ENCODE measurements at regions not wholly inside any gene's neighbourhood (a gene's known extent, or its start where the extent isn't known, plus 50 kb on each side); places are given as distances from the start of the nearest gene placed in this dataset.

DNA sequence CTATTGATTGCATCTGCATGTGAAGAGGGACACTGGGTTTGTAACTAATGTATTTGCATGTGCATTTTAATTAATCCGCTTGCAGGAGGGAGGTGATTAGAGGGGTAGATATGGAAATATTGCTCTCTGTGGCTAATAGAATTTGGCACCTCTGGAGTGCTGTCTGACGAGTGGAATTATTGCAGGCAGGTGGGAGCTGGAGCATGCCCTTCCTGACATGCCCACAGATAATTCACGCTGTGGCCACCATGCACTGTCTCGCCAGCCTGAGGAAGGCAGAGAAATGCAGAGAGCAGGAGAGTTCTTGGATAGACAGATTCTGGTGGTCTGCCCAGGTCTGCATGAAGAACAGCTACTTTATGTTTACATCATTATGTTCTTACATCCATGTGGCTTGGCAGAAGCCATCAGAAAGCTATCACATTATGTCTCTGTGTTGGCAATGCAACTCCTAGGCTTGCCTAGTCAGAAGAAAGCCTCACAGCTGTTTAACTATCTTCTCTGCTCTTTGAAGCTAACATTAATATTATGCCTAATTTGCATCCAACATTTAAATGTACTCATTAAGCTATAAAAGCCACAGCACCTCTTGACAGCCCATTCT, 89.4 kb upstream of the DRD2 start:
- no TSS peak for BruUV-seq (replicated peaks)
- H3K27ac Mint-ChIP-seq (ENCODE audit: low read depth, unreplicated experiment), result no peak overlapping the region
- H3K4me3 Mint-ChIP-seq (ENCODE audit: unreplicated experiment), result no peak overlapping the region
- ChIA-PET POLR2A (no interaction called here), CTCF (interaction anchor here (0.8 to 1.3 kb wide), 2 partner anchors 32 to 164 kb away, joined by 3 to 4 read pairs; no protein-coding TSS in a partner anchor)
- intact Hi-C loops (cut with micrococcal nuclease), result no loop called here
- TF ChIP-seq, protein P1, sequence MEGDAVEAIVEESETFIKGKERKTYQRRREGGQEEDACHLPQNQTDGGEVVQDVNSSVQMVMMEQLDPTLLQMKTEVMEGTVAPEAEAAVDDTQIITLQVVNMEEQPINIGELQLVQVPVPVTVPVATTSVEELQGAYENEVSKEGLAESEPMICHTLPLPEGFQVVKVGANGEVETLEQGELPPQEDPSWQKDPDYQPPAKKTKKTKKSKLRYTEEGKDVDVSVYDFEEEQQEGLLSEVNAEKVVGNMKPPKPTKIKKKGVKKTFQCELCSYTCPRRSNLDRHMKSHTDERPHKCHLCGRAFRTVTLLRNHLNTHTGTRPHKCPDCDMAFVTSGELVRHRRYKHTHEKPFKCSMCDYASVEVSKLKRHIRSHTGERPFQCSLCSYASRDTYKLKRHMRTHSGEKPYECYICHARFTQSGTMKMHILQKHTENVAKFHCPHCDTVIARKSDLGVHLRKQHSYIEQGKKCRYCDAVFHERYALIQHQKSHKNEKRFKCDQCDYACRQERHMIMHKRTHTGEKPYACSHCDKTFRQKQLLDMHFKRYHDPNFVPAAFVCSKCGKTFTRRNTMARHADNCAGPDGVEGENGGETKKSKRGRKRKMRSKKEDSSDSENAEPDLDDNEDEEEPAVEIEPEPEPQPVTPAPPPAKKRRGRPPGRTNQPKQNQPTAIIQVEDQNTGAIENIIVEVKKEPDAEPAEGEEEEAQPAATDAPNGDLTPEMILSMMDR (IDR thresholded peaks at IDR 0.05; ENCODE audit: unreplicated experiment), result no peak
- no peaks in the 10 kb centered on the region for H3K27me3 Mint-ChIP-seq (ENCODE audit: insufficient read depth, unreplicated experiment)
- H3K36me3 Mint-ChIP-seq (ENCODE audit: insufficient read depth, unreplicated experiment), result no peaks in the 10 kb centered on the region
- no peaks in the 10 kb centered on the region for H3K9me3 Mint-ChIP-seq (ENCODE audit: unreplicated experiment)
- no peak for DNase-seq (ENCODE audit: unreplicated experiment)
- H3K4me1 Mint-ChIP-seq (ENCODE audit: insufficient read depth, unreplicated experiment), result no peaks in the 10 kb centered on the region

DNA sequence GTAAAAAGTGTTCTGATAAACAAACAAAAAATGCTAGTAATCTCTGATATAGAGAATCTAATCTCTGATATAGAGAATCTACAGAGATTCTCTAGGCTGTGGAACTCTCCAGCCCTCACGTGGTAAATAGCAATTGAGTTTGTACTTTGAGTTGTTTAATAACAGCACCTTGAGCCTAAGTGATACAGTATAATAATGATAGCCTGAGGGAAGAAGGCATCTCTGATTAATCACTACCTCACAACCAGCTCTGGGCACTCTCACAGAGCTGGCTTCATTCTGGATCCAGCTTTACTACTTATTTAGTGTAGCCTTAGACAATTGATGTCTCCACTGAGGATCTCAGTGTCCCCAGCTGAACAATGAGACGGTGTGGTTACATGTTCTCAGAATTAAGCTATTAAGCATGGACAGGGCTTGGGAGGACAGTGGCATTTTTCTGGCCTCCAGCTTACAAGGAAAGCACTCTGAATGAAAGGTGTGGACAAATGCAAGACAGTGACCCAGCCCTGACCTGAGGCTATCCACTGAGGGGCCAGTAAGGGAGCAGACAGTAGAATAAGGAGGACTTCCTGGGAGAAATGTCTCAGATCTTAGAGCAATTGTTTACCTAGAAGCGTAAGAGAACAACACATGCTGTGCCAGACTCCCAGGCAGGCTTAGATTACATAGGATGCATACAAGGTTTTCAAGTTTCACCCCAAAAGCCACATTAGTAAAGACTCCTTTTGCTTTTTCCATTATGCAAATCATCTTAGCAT, 88.7 kb upstream of the DRD2 start:
- H3K27me3 Mint-ChIP-seq (ENCODE audit: insufficient read depth, unreplicated experiment), result no peaks in the 10 kb centered on the region
- H3K27ac Mint-ChIP-seq (ENCODE audit: low read depth, unreplicated experiment), result no peak overlapping the region
- no peak overlapping the region for H3K4me3 Mint-ChIP-seq (ENCODE audit: unreplicated experiment)
- TF ChIP-seq, protein P1 (IDR thresholded peaks at IDR 0.05; ENCODE audit: unreplicated experiment), result no peak
- no TSS peak for BruUV-seq (replicated peaks)
- H3K36me3 Mint-ChIP-seq (ENCODE audit: insufficient read depth, unreplicated experiment), result no peaks in the 10 kb centered on the region
- no peaks in the 10 kb centered on the region for H3K9me3 Mint-ChIP-seq (ENCODE audit: unreplicated experiment)
- DNase-seq (ENCODE audit: unreplicated experiment), result no peak
- intact Hi-C loops (cut with micrococcal nuclease), result no loop called here
- POLR2A ChIA-PET, result no interaction called here
- CTCF ChIA-PET, result interaction anchor here (0.6 to 1.3 kb wide), 2 partner anchors 71 to 164 kb away, joined by 3 to 4 read pairs; no protein-coding TSS in a partner anchor
- no peaks in the 10 kb centered on the region for H3K4me1 Mint-ChIP-seq (ENCODE audit: insufficient read depth, unreplicated experiment)

DNA sequence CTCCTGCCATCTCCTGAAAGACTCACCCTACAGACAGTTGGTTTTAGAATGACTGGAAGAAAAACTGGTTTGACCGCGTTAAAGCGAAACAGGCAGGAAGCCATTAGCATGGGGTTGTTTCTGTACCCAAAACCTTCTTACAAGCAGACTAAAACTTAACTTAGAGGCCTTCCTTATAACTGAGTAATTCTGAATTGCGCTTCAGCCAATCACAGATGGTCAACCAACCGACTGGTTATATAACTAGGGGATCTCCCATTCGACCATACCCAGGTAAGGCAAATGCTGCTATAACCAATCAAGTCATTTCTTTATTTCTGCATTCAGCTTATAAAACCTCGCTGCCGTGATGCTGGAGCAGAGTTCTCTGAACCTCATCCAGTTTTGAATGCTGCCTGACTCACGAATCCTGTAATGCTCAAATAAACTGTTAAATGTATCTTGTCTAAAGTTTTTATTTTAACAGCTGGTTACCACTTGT, 87.8 kb upstream of the DRD2 start:
- no TSS peak for BruUV-seq (replicated peaks)
- POLR2A ChIA-PET, result no interaction called here
- H3K9me3 Mint-ChIP-seq (ENCODE audit: unreplicated experiment), result no peaks in the 10 kb centered on the region
- H3K27me3 Mint-ChIP-seq (ENCODE audit: insufficient read depth, unreplicated experiment), result no peaks in the 10 kb centered on the region
- no peaks in the 10 kb centered on the region for H3K4me1 Mint-ChIP-seq (ENCODE audit: insufficient read depth, unreplicated experiment)
- no peak overlapping the region for H3K27ac Mint-ChIP-seq (ENCODE audit: low read depth, unreplicated experiment)
- TF ChIP-seq, protein P1 (IDR thresholded peaks at IDR 0.05; ENCODE audit: unreplicated experiment), result no peak
- H3K4me3 Mint-ChIP-seq (ENCODE audit: unreplicated experiment), result no peak overlapping the region
- CTCF ChIA-PET, result interaction anchor here (0.5 to 0.7 kb wide), 2 partner anchors 29 to 316 kb away, joined by 3 to 4 read pairs; no protein-coding TSS in a partner anchor
- DNase-seq (ENCODE audit: unreplicated experiment), result no peak
- intact Hi-C loops (cut with micrococcal nuclease), result no loop called here
- no peaks in the 10 kb centered on the region for H3K36me3 Mint-ChIP-seq (ENCODE audit: insufficient read depth, unreplicated experiment)

DNA sequence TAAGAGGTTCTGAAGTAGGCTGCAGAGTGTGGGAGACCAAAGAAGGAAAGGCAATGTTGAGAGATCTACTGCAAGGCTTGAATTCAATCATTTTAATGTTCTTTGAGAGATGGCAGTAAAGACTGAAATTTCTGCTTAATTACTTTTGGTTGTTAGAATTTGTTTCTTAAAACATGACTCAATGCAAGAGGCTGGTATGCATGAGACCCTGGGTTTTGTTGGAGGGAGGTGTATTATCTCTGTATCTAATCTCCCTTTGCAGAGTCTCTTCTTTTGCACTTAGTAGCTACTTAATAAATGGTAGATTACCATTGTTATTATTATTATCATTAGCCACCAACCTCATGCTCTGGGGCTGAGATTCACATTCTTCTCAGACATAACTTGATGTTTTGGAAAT, 87.4 kb upstream of the DRD2 start:
- TF ChIP-seq, protein P1 (IDR thresholded peaks at IDR 0.05; ENCODE audit: unreplicated experiment), result no peak
- DNase-seq (ENCODE audit: unreplicated experiment), result no peak
- no peak overlapping the region for H3K4me3 Mint-ChIP-seq (ENCODE audit: unreplicated experiment)
- no peak overlapping the region for H3K27ac Mint-ChIP-seq (ENCODE audit: low read depth, unreplicated experiment)
- H3K9me3 Mint-ChIP-seq (ENCODE audit: unreplicated experiment), result no peaks in the 10 kb centered on the region
- ChIA-PET POLR2A (interaction anchor here (0.9 kb wide), 1 partner anchor 247 kb away, joined by 3 read pairs; no protein-coding TSS in a partner anchor), CTCF (interaction anchor here (0.5 to 0.7 kb wide), 2 partner anchors 29 to 316 kb away, joined by 3 to 4 read pairs; no protein-coding TSS in a partner anchor)
- no peaks in the 10 kb centered on the region for H3K27me3 Mint-ChIP-seq (ENCODE audit: insufficient read depth, unreplicated experiment)
- H3K4me1 Mint-ChIP-seq (ENCODE audit: insufficient read depth, unreplicated experiment), result no peaks in the 10 kb centered on the region
- no TSS peak for BruUV-seq (replicated peaks)
- intact Hi-C loops (cut with micrococcal nuclease), result no loop called here
- H3K36me3 Mint-ChIP-seq (ENCODE audit: insufficient read depth, unreplicated experiment), result no peaks in the 10 kb centered on the region
